Right ventricle myocardium inferior (tissue), 1 donor: ENCODE measurements at regions not wholly inside any gene's neighbourhood (a gene's known extent, or its start where the extent isn't known, plus 50 kb on each side); places are given as distances from the start of the nearest gene placed in this dataset.

Experiments
- ATAC-seq: fragments of 200-7000 bp; cut with Tn5 transposase; one replicate; pipeline ENCODE4 v1.9.1; 2020; ENCODE audit warnings: mild to moderate bottlenecking, moderate library complexity
- DNase-seq: peaks from one replicate; pipeline ENCODE4 v3.0.0; 2021; ENCODE audit errors: missing footprints
- intact Hi-C: fragments of 100-400 bp; cut with DNase I; formaldehyde crosslinking; loops from one replicate; pipeline ENCODE4 v1.11.0; 2022
- donor health status: DM: no; HTN: yes; CAD: no; lungs with severe emphysema.

GRCh38 chr2:226511311-226511710, 288.3 kb downstream of the IRS1 start:
- intact Hi-C loops = no loop called here
- no peak for DNase-seq
- no peak for ATAC-seq

DNA sequence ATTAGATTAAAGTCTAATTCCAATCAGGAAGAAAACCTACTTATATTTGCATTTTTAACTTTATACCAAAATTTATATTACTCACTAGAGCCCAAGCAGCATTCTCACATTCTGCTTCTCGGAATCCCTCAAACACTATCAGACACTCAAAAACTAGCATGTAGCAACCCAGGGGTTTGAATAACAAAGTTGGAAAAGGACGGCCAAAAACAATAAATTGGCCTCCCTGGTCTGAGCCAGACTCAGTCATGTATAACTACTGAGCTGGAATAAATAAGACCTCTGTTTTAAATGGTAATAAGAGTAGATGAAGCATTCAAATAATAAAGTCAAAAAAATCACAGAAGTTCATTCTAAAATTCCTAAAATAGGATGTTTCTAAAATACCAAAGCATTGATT, 290.9 kb downstream of the IRS1 start:
- intact Hi-C loops = no loop called here
- DNase-seq = no peak
- ATAC-seq = no peak

DNA sequence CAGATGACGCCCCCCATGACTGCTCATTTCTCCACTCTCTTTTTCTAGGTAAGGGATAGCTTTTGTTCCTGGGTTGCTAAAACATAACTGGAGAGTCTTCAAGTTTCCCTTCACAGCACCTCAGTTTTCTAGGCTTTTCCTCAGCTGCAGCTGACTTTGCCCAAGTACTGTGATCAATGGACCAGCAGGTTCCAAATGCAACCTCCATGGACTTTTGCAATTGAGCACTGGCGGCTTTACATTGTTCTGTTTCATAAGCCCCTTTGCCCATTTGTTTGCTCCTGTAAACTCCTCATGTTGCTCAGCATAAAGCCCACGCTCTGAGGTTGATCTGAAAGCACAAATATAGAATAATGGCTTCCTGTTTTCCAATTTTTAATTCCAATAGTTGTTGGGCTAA, 291.6 kb downstream of the IRS1 start:
- no peak for DNase-seq
- ATAC-seq = no peak
- intact Hi-C loops = no loop called here

DNA sequence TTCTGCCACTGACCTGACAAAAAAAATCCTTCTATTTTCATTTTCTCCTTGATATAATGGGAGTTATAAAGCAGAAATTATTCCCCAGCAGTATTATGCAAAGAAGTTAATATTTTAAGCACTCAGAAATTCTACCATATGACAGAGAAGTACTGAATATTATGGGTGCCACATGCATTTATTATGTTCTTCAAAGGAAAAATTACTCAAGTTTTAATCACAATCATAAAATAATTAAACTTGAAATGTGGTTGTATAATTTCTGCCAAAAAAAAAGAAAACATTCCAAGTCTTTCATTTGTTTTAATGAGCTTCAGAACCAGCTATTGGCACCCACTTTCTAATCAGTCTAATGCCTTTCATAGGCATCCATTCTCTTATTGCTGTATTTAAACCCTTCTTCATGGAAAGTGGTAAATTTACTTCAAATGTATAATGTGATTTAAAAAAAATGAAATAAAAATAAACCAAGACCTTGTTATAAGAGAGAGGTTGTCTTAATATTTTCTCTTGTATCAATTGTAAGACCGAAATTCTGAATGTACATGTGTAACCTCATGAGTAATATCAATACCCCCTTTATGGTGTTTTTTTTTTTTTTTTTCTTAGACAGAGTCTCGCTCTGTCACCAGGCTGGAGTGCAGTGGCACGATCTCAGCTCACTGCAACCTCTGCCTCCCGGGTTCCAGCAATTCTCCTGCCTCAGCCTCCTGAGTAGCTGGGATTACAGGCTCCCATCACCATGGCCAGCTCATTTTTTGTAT, 302.3 kb downstream of the IRS1 start:
- intact Hi-C loops = no loop called here
- no peak for DNase-seq
- ATAC-seq = no peak

DNA sequence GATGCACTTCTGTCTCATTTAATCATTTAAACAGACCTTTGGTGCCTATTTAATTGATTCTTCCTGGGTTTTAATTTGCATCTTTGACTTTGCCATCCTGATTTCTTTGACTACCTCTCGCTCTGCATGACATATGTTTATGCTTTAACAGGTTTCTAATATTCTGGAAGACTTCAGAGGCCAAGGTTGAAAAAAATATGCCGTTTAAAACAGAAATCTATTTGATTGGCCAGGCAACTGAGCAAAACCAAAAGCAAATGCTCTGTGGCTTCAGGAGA, 303.4 kb downstream of the IRS1 start:
- no peak for DNase-seq
- intact Hi-C loops = no loop called here
- no peak for ATAC-seq

DNA sequence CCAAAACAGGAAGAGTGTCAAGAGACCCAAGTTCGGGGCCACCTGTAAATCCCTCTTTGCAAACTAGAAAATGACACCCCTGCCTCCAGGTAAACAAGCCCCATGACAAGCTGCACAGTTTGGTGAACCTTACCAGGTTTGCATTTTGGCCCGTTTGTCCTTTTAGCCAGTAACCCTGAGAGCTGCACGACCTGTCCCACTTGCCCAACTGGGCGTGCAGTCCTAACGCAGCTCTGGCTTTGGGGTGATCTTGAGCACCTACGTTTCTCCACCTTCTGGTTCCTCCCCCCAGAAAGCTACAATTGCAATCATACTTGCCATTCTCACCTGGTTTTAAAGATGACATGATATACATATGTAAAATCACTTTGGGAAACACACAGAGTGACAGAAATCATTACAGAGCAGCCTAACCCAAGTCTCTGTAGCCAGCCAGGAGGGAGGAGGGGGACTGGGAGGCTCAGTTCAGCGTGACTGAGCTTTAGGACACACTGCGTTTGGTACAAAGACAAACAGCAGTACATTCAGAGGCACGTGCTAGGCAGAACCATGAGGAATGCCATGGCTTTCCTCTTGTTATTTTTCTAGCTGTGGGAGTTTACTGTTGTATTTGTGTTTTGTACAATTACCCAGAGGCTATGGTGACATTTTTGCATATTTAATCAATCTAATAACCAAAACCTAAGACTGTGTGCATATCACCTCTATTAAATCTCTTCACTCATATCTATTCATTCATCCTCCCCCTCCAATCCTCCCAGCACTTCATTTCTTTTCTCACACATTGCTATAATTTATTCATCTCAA, 304.0 kb downstream of the IRS1 start:
- DNase-seq (no peak), ATAC-seq (no peak)
- intact Hi-C loops = no loop called here

- no peak for DNase-seq
- intact Hi-C loops = no loop called here
- no peak for ATAC-seq
Measured at GRCh38 chr2:226491112-226491511, 308.5 kb downstream of the IRS1 start.

DNA sequence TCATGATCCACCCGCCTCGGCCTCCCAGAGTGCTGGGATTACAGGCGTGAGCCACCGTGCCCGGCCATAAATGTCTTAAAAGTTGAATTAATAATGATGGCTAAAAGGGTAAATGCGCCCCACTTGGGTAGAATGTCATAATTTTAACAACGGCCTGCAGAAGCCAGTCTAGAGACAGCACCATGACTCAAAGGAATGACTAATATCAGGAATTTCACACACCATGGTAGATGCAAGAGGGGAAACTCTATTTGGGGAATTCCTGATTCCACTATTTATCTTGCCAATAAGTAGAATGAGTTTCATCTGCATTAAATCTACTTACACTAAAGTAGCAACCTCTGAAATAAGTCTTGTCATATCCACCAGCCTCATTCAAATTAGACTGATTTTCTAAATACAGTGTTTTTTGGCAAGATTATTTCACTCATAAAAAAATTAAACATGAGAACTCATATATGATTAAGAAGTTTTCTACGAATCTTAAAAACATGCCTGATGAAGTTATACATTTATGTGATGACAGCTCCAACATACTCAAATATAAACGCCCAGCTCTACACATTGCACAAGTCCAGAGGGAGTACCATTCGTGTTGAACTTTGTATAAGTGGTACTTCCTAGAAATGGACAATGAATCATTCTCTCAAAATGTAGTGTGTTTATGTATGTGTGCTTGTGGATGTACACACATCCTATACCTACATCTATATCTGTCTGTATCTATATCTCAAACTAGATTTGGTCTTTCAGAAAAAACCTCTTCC, 309.7 kb downstream of the IRS1 start:
- intact Hi-C loops = no loop called here
- ATAC-seq = no peak
- DNase-seq = no peak

DNA sequence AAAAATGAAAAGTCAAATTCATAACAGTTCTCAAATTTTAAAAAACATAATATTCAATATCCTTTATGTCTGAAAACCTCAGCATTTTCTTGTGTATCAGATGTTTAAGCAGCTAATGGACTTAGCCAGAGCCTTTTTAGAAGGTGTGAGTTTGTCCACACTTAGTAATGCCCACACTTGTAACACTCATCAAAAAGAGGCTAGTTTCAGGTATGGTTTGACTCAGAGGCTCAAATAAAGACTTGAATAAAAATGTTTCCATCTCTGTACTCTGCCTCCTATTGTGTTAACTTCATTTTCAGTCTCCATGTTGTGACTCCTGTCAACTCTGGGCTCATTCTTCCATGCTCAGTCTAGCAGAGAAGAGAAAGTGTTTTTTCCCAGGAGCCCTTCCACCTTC, 311.6 kb downstream of the IRS1 start:
- intact Hi-C loops = no loop called here
- ATAC-seq (no peak), DNase-seq (no peak)

DNA sequence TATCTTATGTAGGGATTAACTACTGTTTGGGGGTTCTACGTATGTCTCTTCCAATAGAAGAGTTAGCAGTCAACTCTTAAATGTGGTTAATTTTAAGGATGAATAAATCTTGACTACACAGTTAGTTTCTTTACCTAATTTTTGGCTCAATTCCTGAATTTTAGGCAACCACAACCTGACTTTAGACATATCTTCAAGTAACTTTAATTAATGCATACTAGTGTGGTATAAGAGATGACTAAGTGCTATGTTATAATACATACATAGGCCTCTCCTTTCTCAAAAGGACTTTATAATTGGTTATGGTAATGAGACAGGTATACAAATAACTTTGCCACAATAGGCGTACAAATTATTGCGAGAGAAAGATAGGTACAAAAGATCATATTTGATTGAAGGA, 312.0 kb downstream of the IRS1 start:
- ATAC-seq = no peak
- no peak for DNase-seq
- intact Hi-C loops = no loop called here

GRCh38 chr2:226483745-226484619, 315.6 kb downstream of the IRS1 start:
- intact Hi-C loops = no loop called here
- ATAC-seq (no peak), DNase-seq (no peak)

- no peak for ATAC-seq
- intact Hi-C loops = no loop called here
- DNase-seq = no peak
Measured at GRCh38 chr2:226483143-226483542, 316.5 kb downstream of the IRS1 start.

GRCh38 chr2:226478109-226478809, 321.4 kb downstream of the IRS1 start:
- ATAC-seq (peak; percentile 90), DNase-seq (no peak)
- intact Hi-C loops = no loop called here

DNA sequence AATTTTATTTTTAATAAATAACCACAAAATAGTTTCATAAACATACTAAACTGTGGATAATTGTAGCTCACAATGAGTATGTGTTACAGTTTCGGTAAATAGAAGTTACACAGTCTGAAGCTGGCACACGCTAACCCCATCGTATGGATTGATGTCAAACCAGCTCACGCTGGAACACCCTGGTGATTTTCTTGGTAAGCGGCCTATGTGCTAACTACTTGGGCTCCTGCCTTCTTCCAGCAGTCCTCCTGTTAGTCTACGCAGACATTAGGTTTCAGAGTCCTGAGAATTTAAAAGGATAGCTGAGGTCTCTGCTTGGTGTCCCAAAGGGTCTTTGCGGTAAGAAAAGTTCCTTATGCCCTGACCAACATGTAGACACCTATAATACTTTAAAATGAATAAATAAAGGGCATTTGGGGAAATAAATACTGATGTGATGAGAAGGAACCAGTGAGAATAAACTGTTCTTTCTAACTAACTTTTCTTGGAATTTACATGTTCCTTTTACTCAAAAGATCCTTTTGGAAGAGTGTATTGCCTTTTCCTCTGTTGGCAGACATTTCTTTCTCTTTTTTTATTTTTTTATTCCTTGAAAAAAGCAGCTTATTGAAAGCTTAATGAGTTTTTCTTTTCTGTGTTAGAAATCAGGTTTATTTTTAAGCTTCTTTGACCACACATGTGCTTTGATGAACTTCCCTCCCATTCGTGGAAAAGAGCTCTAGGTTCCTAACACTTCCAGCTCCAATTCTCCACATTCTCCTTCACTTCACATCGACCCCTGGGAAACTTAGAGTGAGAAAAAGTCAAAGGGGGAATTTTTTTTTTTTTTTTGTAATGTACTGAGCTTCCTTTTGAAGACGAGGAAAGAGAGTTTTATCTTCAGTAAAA, 322.2 kb downstream of the IRS1 start:
- intact Hi-C loops = no loop called here
- ATAC-seq (peak; percentile 65), DNase-seq (no peak)

DNA sequence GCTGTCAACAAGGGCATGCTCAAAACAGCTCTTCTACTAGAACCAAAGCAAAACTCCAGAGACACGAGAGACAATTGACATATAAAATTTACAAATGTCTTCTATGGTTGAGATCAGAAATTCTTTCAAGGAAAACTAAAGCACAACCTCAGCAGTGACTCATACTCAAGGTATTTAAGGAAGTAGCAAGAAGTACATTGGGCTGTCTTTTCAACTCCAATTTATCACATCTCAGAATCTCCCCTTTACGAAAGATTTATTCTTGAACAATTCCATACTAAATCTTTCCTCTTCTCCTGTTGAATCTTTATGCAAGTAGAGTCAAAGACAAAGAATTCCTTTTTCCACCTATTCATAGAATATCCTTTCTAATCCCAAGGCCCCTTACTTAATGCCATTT, 324.0 kb downstream of the IRS1 start:
- ATAC-seq (no peak), DNase-seq (no peak)
- intact Hi-C loops = no loop called here

GRCh38 chr2:226474131-226474530, 325.5 kb downstream of the IRS1 start:
- no peak for ATAC-seq
- intact Hi-C loops = no loop called here
- no peak for DNase-seq

GRCh38 chr2:226471987-226472470, 327.6 kb downstream of the IRS1 start:
- DNase-seq (no peak), ATAC-seq (no peak)
- intact Hi-C loops = no loop called here
